H9 (cell line): ENCODE measurements at regions not wholly inside any gene's neighbourhood (a gene's known extent, or its start where the extent isn't known, plus 50 kb on each side); places are given as distances from the start of the nearest gene placed in this dataset.

ENCODE experiments used
- DNase-seq: peaks from one replicate; pipeline ENCODE4 v3.0.0-alpha.2; 2017
- H2AFZ ChIP-seq: one replicate; pipeline ENCODE4 v1.6.1; 2013; ENCODE audit warnings: mild to moderate bottlenecking, low read length, control low read depth, moderate library complexity
- H2AK5ac ChIP-seq: 2 replicates; pipeline ENCODE4 v1.6.1; 2013; ENCODE audit warnings: low read length, control low read depth, mixed read lengths; ENCODE audit not compliant: insufficient read length
- H2BK120ac ChIP-seq: one replicate; pipeline ENCODE4 v1.6.1; 2013; ENCODE audit warnings: low read depth, mild to moderate bottlenecking, low read length, control low read depth, inconsistent platforms; ENCODE audit not compliant: poor library complexity, severe bottlenecking
- H2BK12ac ChIP-seq: 2 replicates; pipeline ENCODE4 v1.6.1; 2013; ENCODE audit warnings: low read length, control low read depth, mixed read lengths, low read depth; ENCODE audit not compliant: insufficient read length
- H2BK15ac ChIP-seq: 2 replicates; pipeline ENCODE4 v1.6.1; 2013; ENCODE audit warnings: low read depth, low read length, control low read depth
- H2BK20ac ChIP-seq: one replicate; pipeline ENCODE4 v1.6.1; 2013; ENCODE audit warnings: low read depth, mild to moderate bottlenecking, low read length, control low read depth, inconsistent platforms; ENCODE audit not compliant: poor library complexity, severe bottlenecking
- H2BK5ac ChIP-seq: 2 replicates; pipeline ENCODE4 v1.6.1; 2013; ENCODE audit warnings: low read length, control low read depth, mixed read lengths; ENCODE audit not compliant: insufficient read length
- H3K14ac ChIP-seq: 2 replicates; pipeline ENCODE4 v1.6.1; 2013; ENCODE audit warnings: low read length, control low read depth; ENCODE audit not compliant: insufficient read depth
- H3K18ac ChIP-seq: 2 replicates; pipeline ENCODE4 v1.6.1; 2013; ENCODE audit warnings: low read depth, mild to moderate bottlenecking, mixed read lengths, low read length, control low read depth; ENCODE audit not compliant: insufficient read length
- H3K23ac ChIP-seq: 2 replicates; pipeline ENCODE4 v1.6.1; 2013; ENCODE audit warnings: low read length, control low read depth, mixed read lengths, low read depth; ENCODE audit not compliant: insufficient read length
- H3K23me2 ChIP-seq: 2 replicates; pipeline ENCODE4 v1.6.1; 2013; ENCODE audit warnings: low read depth, mild to moderate bottlenecking, mixed read lengths, low read length, control low read depth; ENCODE audit not compliant: insufficient read length, poor library complexity, severe bottlenecking
- H3K27ac ChIP-seq: 2 replicates; pipeline ENCODE4 v1.5.1; 2013; ENCODE audit warnings: low read length, control low read depth, mixed read lengths, low read depth; ENCODE audit not compliant: insufficient read length
- H3K27me3 ChIP-seq: 2 replicates; pipeline ENCODE4 v1.6.1; 2013; ENCODE audit warnings: low read length, control low read depth, inconsistent platforms; ENCODE audit not compliant: insufficient read depth
- H3K4ac ChIP-seq: 2 replicates; pipeline ENCODE4 v1.6.1; 2013; ENCODE audit warnings: low read depth, mild to moderate bottlenecking, control low read depth, inconsistent platforms, low read length, moderate library complexity
- H3K4me1 ChIP-seq: 2 replicates; pipeline ENCODE4 v1.6.1; 2013; ENCODE audit warnings: low read length, control low read depth, inconsistent platforms; ENCODE audit not compliant: insufficient read depth
- H3K4me2 ChIP-seq: 2 replicates; pipeline ENCODE4 v1.6.1; 2013; ENCODE audit warnings: low read length, control low read depth, mixed read lengths; ENCODE audit not compliant: insufficient read length, insufficient read depth
- H3K56ac ChIP-seq: 2 replicates; pipeline ENCODE4 v1.6.1; 2013; ENCODE audit warnings: low read depth, mild to moderate bottlenecking, mixed read lengths, low read length, control low read depth; ENCODE audit not compliant: insufficient read length
- H3K79me1 ChIP-seq: 2 replicates; pipeline ENCODE4 v1.6.1; 2013; ENCODE audit warnings: low read depth, mild to moderate bottlenecking, moderate library complexity, low read length, control low read depth, inconsistent platforms; ENCODE audit not compliant: insufficient read depth, poor library complexity, severe bottlenecking
- H3K79me2 ChIP-seq: 2 replicates; pipeline ENCODE4 v1.6.1; 2013; ENCODE audit warnings: low read length, control low read depth, inconsistent platforms; ENCODE audit not compliant: insufficient read depth
- H3K9ac ChIP-seq: 2 replicates; pipeline ENCODE4 v1.6.1; 2013; ENCODE audit warnings: low read length, control low read depth, mixed read lengths; ENCODE audit not compliant: insufficient read length; ENCODE audit errors: extremely low read depth
- H3K9me3 ChIP-seq: one replicate; pipeline ENCODE4 v1.6.1; 2013; ENCODE audit warnings: low read depth, low read length, inconsistent platforms; ENCODE audit not compliant: control insufficient read depth
- H3T11ph ChIP-seq: one replicate; pipeline ENCODE4 v1.6.1; 2013; ENCODE audit warnings: mild to moderate bottlenecking, low read length, control low read depth, inconsistent platforms
- H4K20me1 ChIP-seq: one replicate; pipeline ENCODE4 v1.6.1; 2013; ENCODE audit not compliant: control insufficient read depth, insufficient read length, insufficient read depth
- H4K5ac ChIP-seq: 2 replicates; pipeline ENCODE4 v1.6.1; 2013; ENCODE audit warnings: low read depth, mild to moderate bottlenecking, mixed read lengths, low read length, control low read depth; ENCODE audit not compliant: insufficient read length
- H4K8ac ChIP-seq: replicated peaks from 2 replicates; pipeline ENCODE4 v1.6.1; 2013; ENCODE audit warnings: low read length, control low read depth, mixed read lengths, low read depth; ENCODE audit not compliant: insufficient read length
- H4K91ac ChIP-seq: 2 replicates; pipeline ENCODE4 v1.6.1; 2013; ENCODE audit warnings: low read depth, mild to moderate bottlenecking, moderate library complexity, mixed read lengths, low read length, control low read depth; ENCODE audit not compliant: insufficient read length
- H3K27ac Mint-ChIP-seq, 3 experiments: 2 replicates in 2 of 3; 3 replicates in 1 of 3; pipeline ENCODE4 v1.8.0; 2020 to 2021; ENCODE audit warnings: mixed read lengths in 3 of 3, mild to moderate bottlenecking in 1 of 3, moderate library complexity in 1 of 3
- H3K27me3 Mint-ChIP-seq: 2 replicates; pipeline ENCODE4 v1.8.0; 2021; ENCODE audit warnings: low read depth, mild to moderate bottlenecking, moderate library complexity, mixed read lengths
- H3K36me3 Mint-ChIP-seq, 3 experiments: 2 replicates in 2 of 3; 3 replicates in 1 of 3; pipeline ENCODE4 v1.8.0; 2020 to 2021; ENCODE audit warnings: low read depth in 3 of 3, mixed read lengths in 3 of 3; ENCODE audit not compliant: insufficient read depth in 1 of 3
- H3K4me1 Mint-ChIP-seq, 2 experiments: 2 replicates each; pipeline ENCODE4 v1.8.0; 2020; ENCODE audit warnings: mixed read lengths in 2 of 2
- H3K4me3 Mint-ChIP-seq, 2 experiments: 2 replicates in 1 of 2; 3 replicates in 1 of 2; pipeline ENCODE4 v1.8.0; 2020 to 2021; ENCODE audit warnings: mild to moderate bottlenecking in 2 of 2, mixed read lengths in 2 of 2, moderate library complexity in 1 of 2
- H3K9me3 Mint-ChIP-seq, 2 experiments: 2 replicates in 1 of 2; 3 replicates in 1 of 2; pipeline ENCODE4 v1.8.0; 2020; ENCODE audit warnings: mild to moderate bottlenecking in 2 of 2, mixed read lengths in 2 of 2, moderate library complexity in 1 of 2
- CTCF ChIP-seq: fragments of 200-600 bp; sonication (generic); conservative IDR thresholded peaks from 3 replicates; pipeline ENCODE4 v1.8.0; 2021; ENCODE audit warnings: antibody characterized with exemption, mild to moderate bottlenecking
- WGBS: extraction: QIAGEN DNeasy Blood & Tissue Kit; methylation state at CpG from one replicate; pipeline ENCODE4 v1.1.7; 2013; ENCODE audit warnings: missing lambda C conversion rate, low lambda C conversion rate, mixed read lengths; ENCODE audit not compliant: insufficient read length; ENCODE audit errors: extremely low coverage; 5-methylcytosine and 5-hydroxymethylcytosine counted together

- WGBS: no CpG with 5 or more reads among the region's 3 CpGs
- H3K23me2 ChIP-seq: no peaks in the 10 kb centered on the region
- H3K4ac ChIP-seq: no peak overlapping the region
- H4K5ac ChIP-seq: no peak overlapping the region
- Mint-ChIP-seq H3K4me3 (no peak overlapping the region), H3K4me1 (peaks cover 21 to 26% of the 10 kb centered on the region in 2 experiments), H3K36me3 (no peaks in the 10 kb centered on the region), H3K27me3 (peaks cover 6% of the 10 kb centered on the region), H3K27ac (no peak overlapping the region), H3K9me3 (no peaks in the 10 kb centered on the region; a peak in 1 of 5 replicates)
- no peaks in the 10 kb centered on the region for H3K9me3 ChIP-seq
- H2BK5ac ChIP-seq: no peak overlapping the region
- no peaks in the 10 kb centered on the region for H3K4me1 ChIP-seq
- H4K8ac ChIP-seq: no peak overlapping the region
- H2BK120ac ChIP-seq: no peak overlapping the region
- H3K27ac ChIP-seq: no peak overlapping the region
- no peak overlapping the region for H3K23ac ChIP-seq
- no peaks in the 10 kb centered on the region for H3K79me2 ChIP-seq
- no peak overlapping the region for H3K18ac ChIP-seq
- H2AFZ ChIP-seq: no peak overlapping the region
- no peak overlapping the region for H2BK20ac ChIP-seq
- H2BK15ac ChIP-seq: no peak overlapping the region
- DNase-seq: no peak
- no peak for TF ChIP-seq CTCF
- H3K27me3 ChIP-seq: no peaks in the 10 kb centered on the region
- no peak overlapping the region for H3K56ac ChIP-seq
- H3K4me2 ChIP-seq: no peak overlapping the region
- no peak overlapping the region for H3K9ac ChIP-seq
- no peak overlapping the region for H3T11ph ChIP-seq
- H2AK5ac ChIP-seq: no peak overlapping the region
- H4K20me1 ChIP-seq: no peaks in the 10 kb centered on the region
- no peak overlapping the region for H3K14ac ChIP-seq
- no peak overlapping the region for H4K91ac ChIP-seq
- no peaks in the 10 kb centered on the region for H3K79me1 ChIP-seq
- H2BK12ac ChIP-seq: no peak overlapping the region
Measured at GRCh38 chr2:176682278-176682677, 413.0 kb downstream of the MTX2 start.
